HG03442 (cell line): ENCODE measurements at regions not wholly inside any gene's neighbourhood (a gene's known extent, or its start where the extent isn't known, plus 50 kb on each side); places are given as distances from the start of the nearest gene placed in this dataset.
A peak's percentile ranks its signal among the peaks of the same experiment; 100 is the strongest.

ENCODE experiments used
- ATAC-seq: cut with Tn5 transposase; IDR thresholded peaks from one replicate; pipeline ENCODE4 v1.9.1; 2021; ENCODE audit warnings: mild to moderate bottlenecking, moderate library complexity; ENCODE audit not compliant: unreplicated experiment

- ATAC-seq = no peak
Measured at GRCh38 chr6:20312606-20313005, 89.1 kb upstream of the E2F3 start.

- no peak for ATAC-seq
Measured at GRCh38 chr6:20313051-20313450, 88.6 kb upstream of the E2F3 start.

- ATAC-seq = no peak
Measured at GRCh38 chr6:20313960-20314530, 87.6 kb upstream of the E2F3 start.

GRCh38 chr6:20314866-20315845 is 86.5 kb upstream of the E2F3 start:
- ATAC-seq = no peak

- ATAC-seq = no peak
Measured at GRCh38 chr6:20317430-20317829, 84.2 kb upstream of the E2F3 start.

GRCh38 chr6:20318851-20319387 is 82.8 kb upstream of the E2F3 start:
- no peak for ATAC-seq

- peak; percentile 99 for ATAC-seq
Measured at GRCh38 chr6:20319520-20320357, 81.9 kb upstream of the E2F3 start.

- ATAC-seq = no peak
Measured at GRCh38 chr6:20325641-20326421, 75.8 kb upstream of the E2F3 start.

GRCh38 chr6:20326422-20326728 is 75.3 kb upstream of the E2F3 start:
- no peak for ATAC-seq

- no peak for ATAC-seq
Measured at GRCh38 chr6:20327141-20327540, 74.5 kb upstream of the E2F3 start.

- no peak for ATAC-seq
Measured at GRCh38 chr6:20328266-20328923, 73.3 kb upstream of the E2F3 start.

- no peak for ATAC-seq
Measured at GRCh38 chr6:20328924-20329300, 72.8 kb upstream of the E2F3 start.

GRCh38 chr6:20331042-20331441 is 70.6 kb upstream of the E2F3 start:
- ATAC-seq = no peak

GRCh38 chr6:20331625-20332024 is 70.1 kb upstream of the E2F3 start:
- ATAC-seq = no peak

GRCh38 chr6:20332441-20333006 is 69.2 kb upstream of the E2F3 start:
- no peak for ATAC-seq

GRCh38 chr6:20333721-20334269 is 67.9 kb upstream of the E2F3 start:
- no peak for ATAC-seq

- ATAC-seq = no peak
Measured at GRCh38 chr6:20334334-20334733, 67.3 kb upstream of the E2F3 start.

- ATAC-seq = no peak
Measured at GRCh38 chr6:20334962-20335361, 66.7 kb upstream of the E2F3 start.

GRCh38 chr6:20335872-20336271 is 65.8 kb upstream of the E2F3 start:
- ATAC-seq = no peak
